GM19468 (cell line): ENCODE measurements at regions not wholly inside any gene's neighbourhood (a gene's known extent, or its start where the extent isn't known, plus 50 kb on each side); places are given as distances from the start of the nearest gene placed in this dataset.
"Not testable (repeated sequence)": the region's sequence is repeated elsewhere in the genome, so short reads cannot be mapped to it uniquely, and the experiment has no call there.

Experiments used
- ATAC-seq: cut with Tn5 transposase; IDR thresholded peaks from one replicate; pipeline ENCODE4 v1.9.1; 2021; ENCODE audit warnings: mild to moderate bottlenecking, moderate library complexity, moderate number of reproducible peaks; ENCODE audit not compliant: unreplicated experiment; ENCODE audit errors: extremely low read depth

GRCh38 chr5:92687821-92688722 lies 892.9 kb downstream of the NR2F1-AS1 start:
- no peak for ATAC-seq

GRCh38 chr5:92678640-92679039 lies 902.4 kb downstream of the NR2F1-AS1 start:
- ATAC-seq: no peak

- ATAC-seq: no peak
Observed at GRCh38 chr5:92676215-92677165, 904.5 kb downstream of the NR2F1-AS1 start.

GRCh38 chr5:92674321-92674720 lies 906.7 kb downstream of the NR2F1-AS1 start:
- no peak for ATAC-seq

GRCh38 chr5:92665506-92665905 lies 915.5 kb downstream of the NR2F1-AS1 start:
- no peak for ATAC-seq

- no peak for ATAC-seq
Observed at GRCh38 chr5:92662741-92663140, 918.3 kb downstream of the NR2F1-AS1 start.

- ATAC-seq: no peak
Observed at GRCh38 chr5:92659246-92659645, 921.8 kb downstream of the NR2F1-AS1 start.

- not testable (repeated sequence) for ATAC-seq
Observed at GRCh38 chr5:92654601-92655000, 926.4 kb downstream of the NR2F1-AS1 start.

- ATAC-seq: no peak
Observed at GRCh38 chr5:92653730-92654461, 927.1 kb downstream of the NR2F1-AS1 start.

- no peak for ATAC-seq
Observed at GRCh38 chr5:92652756-92653155, 928.3 kb downstream of the NR2F1-AS1 start.

- no peak for ATAC-seq
Observed at GRCh38 chr5:92644266-92644886, 936.6 kb downstream of the NR2F1-AS1 start.

DNA sequence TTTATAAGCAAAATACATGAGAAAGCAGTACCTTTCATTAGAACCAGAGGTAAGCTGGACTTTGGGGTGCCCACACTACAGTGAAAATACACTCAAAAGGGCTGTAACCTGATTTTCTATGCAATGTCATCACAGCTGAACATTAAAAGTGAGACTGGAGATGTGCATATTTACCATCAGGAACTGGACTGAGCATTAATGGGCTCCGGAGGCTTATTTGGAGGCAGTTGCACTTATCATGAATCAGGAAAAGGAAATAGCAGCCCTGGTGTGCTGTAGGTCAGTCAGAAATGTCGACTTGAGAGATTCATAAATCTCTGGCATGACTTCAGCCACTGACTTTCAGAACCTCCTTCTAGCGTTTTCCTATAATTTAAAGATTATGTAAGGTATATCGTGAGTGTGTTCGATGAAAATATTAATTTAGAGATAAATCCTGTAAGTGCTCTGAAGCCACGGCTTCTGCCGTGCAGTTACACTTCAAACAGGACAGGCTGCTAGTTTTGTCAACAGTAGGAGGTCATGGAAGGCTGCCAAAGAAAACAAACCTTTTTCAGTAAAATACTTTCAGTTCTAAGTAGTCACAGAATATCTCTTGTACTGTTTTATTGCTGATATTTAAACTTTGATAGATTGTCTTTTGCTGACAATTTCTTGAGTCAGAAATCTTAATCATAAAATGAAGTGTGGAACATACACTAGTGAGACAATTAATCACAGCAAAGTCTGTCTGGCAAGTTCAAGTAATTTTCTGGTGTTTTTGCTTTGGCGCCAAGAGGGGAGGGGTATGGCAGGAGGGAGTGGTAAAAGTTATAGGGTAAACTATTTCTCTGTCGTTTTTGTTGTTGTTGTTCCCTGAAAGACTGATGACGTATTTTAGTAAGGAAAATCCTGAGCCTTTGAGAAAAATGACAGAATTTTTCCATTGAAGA lies 939.7 kb downstream of the NR2F1-AS1 start:
- no peak for ATAC-seq

- ATAC-seq: no peak
Observed at GRCh38 chr5:92640340-92640739, 940.7 kb downstream of the NR2F1-AS1 start.

DNA sequence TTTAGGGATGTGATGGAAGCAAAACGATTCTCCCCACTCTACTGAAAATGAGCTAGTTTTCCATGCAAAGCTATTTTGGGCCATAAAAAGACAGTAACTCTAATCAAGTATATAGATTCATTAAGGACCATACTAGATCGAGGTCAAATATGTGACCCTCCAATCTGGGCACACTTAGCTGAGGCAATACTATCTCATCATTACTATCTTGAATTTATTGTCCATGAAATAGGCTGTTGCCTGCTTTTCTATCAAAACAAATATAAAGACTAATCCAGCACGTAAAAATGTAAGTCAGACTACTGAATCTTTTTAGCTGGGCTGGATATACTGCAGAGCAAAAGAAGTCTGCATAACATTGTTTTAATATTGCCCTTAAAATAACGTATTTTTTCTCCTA lies 943.1 kb downstream of the NR2F1-AS1 start:
- no peak for ATAC-seq

DNA sequence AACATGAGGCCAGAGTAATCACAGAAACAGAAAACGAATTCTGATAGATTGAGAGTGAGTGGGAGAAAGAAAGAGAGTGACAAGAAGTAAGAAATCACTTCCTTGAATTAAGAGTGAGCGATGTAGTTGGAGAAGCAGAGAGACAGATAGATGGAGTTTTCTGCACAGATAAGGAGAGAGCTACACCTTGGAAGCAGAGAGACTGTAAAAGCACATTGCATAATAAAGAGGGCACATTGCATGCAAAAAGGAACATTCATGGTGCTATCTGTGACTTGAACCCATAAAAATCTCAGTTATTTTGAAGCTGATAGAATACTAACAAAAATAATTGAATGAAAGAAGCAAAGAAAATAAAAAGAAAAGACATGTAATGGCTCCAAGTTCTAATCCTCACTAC lies 943.8 kb downstream of the NR2F1-AS1 start:
- ATAC-seq: no peak

GRCh38 chr5:92635001-92635461 lies 946.0 kb downstream of the NR2F1-AS1 start:
- ATAC-seq: no peak

DNA sequence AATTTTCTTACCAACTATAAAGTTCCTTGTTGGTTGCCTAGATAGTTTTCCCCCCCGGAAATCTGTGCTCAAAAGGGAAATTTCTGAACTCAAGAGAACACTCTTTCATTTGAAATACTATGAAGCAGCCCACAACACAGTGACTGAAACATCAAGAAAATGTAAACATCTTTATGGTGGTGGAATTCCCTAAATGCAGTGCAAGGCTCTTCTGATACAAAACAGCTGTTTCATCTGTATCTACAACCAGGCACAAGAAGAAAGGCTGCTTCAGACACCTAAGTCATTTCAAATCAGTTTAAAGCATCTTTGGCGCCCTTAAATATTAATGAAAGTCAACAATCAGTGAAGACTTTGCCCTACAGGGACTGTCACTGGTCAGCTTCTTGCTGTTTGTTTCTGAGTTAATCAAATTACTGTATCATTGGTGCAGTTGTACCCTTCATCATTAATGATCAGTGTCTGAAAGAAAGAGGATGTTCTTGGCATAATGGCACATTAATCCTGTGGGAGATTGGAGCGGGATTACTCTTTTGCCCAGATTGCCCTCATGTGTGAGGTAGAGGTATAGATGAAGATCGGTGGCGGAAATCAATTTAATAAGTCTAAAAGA lies 947.0 kb downstream of the NR2F1-AS1 start:
- ATAC-seq: no peak

DNA sequence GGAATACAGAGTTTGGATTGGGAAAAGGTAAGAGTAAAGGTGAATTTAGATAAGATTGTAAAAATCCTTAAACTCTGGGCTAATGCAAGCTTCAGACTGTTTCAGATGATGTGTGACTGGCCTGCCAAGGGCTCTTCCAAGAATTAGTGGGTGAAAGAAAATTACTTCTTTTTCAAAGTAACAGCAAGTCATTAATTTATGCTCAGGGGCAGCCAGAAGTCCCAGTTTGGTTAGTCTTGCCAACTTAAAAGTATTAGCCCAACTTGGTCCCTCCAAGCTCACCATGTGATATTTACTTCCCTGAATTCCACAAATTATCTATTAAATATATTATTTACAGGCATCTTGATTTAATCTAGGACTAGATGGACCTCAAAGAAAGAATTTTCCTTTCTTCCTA lies 947.8 kb downstream of the NR2F1-AS1 start:
- ATAC-seq: no peak
